Heart left ventricle (tissue), 16 donors: ENCODE measurements at regions not wholly inside any gene's neighbourhood (a gene's known extent, or its start where the extent isn't known, plus 50 kb on each side); places are given as distances from the start of the nearest gene placed in this dataset.

Experiments
- ATAC-seq, 4 donors: fragments of 200-7000 bp; cut with Tn5 transposase; one replicate each; pipeline ENCODE4 v1.9.1; 2020 to 2022; ENCODE audit warnings: moderate library complexity in 4 of 4, mild to moderate bottlenecking in 3 of 4, moderate number of reproducible peaks in 1 of 4
- DNase-seq, 5 donors: peaks; one replicate each; pipeline ENCODE4 v3.0.0-alpha.2; 2020
- H3K27ac ChIP-seq, 12 donors: fragments of 200-600 bp; sonication (generic) in 4 of 12; one replicate each; pipeline versions ENCODE4 v1.5.0 to v1.8.0; 2016 to 2022; ENCODE audit warnings: mild to moderate bottlenecking in 2 of 12
- H3K27me3 ChIP-seq, 9 donors: fragments of 200-600 bp; sonication (generic) in 2 of 9; one replicate each; pipeline versions ENCODE4 v1.5.1 to v1.8.0; 2016 to 2022; ENCODE audit warnings: mild to moderate bottlenecking in 3 of 9
- H3K36me3 ChIP-seq, 9 donors: fragments of 200-600 bp; sonication (generic) in 2 of 9; one replicate each; pipeline versions ENCODE4 v1.5.0 to v1.8.0; 2018 to 2022; ENCODE audit warnings: mild to moderate bottlenecking in 2 of 9
- H3K4me1 ChIP-seq, 12 donors: fragments of 200-600 bp; sonication (generic) in 4 of 12; one replicate each; pipeline versions ENCODE4 v1.5.0 to v1.8.0; 2016 to 2022; ENCODE audit warnings: mild to moderate bottlenecking in 3 of 12
- H3K4me3 ChIP-seq, 12 donors: fragments of 200-600 bp; sonication (generic) in 4 of 12; one replicate each; pipeline versions ENCODE4 v1.5.0 to v1.8.0; 2017 to 2022; ENCODE audit warnings: mild to moderate bottlenecking in 9 of 12, moderate library complexity in 4 of 12
- H3K9me3 ChIP-seq, 12 donors: fragments of 200-600 bp; sonication (generic) in 4 of 12; one replicate each; pipeline versions ENCODE4 v1.5.0 to v1.8.0; 2016 to 2022; ENCODE audit warnings: mild to moderate bottlenecking in 1 of 12
- POLR2A ChIP-seq, 2 donors: fragments of 450-650 bp; IDR thresholded peaks; one replicate each; pipeline ENCODE4 v1.6.1; 2017; ENCODE audit warnings: antibody characterized with exemption in 2 of 2, mild to moderate bottlenecking in 2 of 2, moderate library complexity in 2 of 2
- WGBS, 4 donors: extraction: QIAGEN DNeasy Blood & Tissue Kit in 2 of 4; methylation state at CpG; one replicate each; pipeline versions ENCODE4 v1.1.5 to v1.1.7; 2013 to 2018; 5-methylcytosine and 5-hydroxymethylcytosine counted together
- intact Hi-C, 10 donors: fragments of 100-400 bp; cut with DNase I; formaldehyde crosslinking; loops; one replicate each; pipeline versions ENCODE4 v1.11.1 to v1.14.2; 2022
- TF ChIP-seq, protein P1 (sequence below), 12 donors: fragments of 200-600 bp; sonication (generic) in 4 of 12; IDR thresholded peaks; one replicate each; pipeline versions ENCODE4 v1.5.0 to v1.8.0; 2018 to 2022; ENCODE audit warnings: antibody characterized with exemption in 12 of 12, mild to moderate bottlenecking in 5 of 12
- donor health status: ischemic (EF 13 %, LVEDD 7.1; RV severe dilation, severe dysfunction).
- donor health status: healthy with polysubstance abuse.
- donor health status: DM: no; HTN: yes; CAD: no.
- donor health status: DM: no; HTN: no; CAD: no.
- donor health status: ischemic (EF 25% LVEDD 6.9; RV normal size, moderate dysfunction).
- donor health status: ischemic (EF 25% LVEDD 5.7; RV mildly dilated, moderate dysfunction).
- donor health status: healthy.
- donor health status: DM: yes; HTN: yes; CAD: no.
- donor health status: ischemic (EF 35%, LVEDD 5.7; RV mildly dilated, moderate dysfunction).
- donor health status: nonischemic (EF 11% LVEDD 7.7; RV severe dilation, severe dysfunction).
- donor health status: DM: yes; HTN: yes; CAD: no.
- donor health status: PGD.
- donor health status: ischemic (EF 29% LVEDD 5.4; RV normal size, mild dysfunction).
- donor health status: nonischemic (EF 23%, LVEDD 6.1; RV moderate dilation, normal function).

DNA sequence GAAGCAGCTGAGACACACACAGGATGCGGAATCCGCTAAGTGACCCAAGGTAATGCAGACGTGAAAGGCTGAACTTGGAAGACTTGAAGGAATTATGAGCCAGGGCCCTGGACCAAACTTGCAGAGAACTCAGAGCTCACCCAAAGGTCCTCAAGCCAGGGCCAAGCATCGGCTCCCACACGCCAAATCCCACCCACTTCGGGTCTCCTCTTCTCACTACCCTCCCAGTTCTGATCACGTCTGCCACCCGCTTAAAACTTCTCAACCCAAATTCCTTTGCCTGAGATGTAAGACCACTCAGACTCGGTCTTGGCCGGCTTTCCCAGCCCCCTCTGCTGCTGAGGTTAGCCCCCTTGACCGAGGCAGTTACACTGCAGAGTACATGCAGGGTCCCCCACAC is 130.1 kb downstream of the PSMG1 start:
- H3K27ac ChIP-seq: no peak overlapping the region
- TF ChIP-seq, protein P1, sequence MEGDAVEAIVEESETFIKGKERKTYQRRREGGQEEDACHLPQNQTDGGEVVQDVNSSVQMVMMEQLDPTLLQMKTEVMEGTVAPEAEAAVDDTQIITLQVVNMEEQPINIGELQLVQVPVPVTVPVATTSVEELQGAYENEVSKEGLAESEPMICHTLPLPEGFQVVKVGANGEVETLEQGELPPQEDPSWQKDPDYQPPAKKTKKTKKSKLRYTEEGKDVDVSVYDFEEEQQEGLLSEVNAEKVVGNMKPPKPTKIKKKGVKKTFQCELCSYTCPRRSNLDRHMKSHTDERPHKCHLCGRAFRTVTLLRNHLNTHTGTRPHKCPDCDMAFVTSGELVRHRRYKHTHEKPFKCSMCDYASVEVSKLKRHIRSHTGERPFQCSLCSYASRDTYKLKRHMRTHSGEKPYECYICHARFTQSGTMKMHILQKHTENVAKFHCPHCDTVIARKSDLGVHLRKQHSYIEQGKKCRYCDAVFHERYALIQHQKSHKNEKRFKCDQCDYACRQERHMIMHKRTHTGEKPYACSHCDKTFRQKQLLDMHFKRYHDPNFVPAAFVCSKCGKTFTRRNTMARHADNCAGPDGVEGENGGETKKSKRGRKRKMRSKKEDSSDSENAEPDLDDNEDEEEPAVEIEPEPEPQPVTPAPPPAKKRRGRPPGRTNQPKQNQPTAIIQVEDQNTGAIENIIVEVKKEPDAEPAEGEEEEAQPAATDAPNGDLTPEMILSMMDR (IDR thresholded peaks at IDR 0.05): no peak
- TF ChIP-seq POLR2A (IDR thresholded peaks at IDR 0.05): no peak
- intact Hi-C loops: no loop called here

DNA sequence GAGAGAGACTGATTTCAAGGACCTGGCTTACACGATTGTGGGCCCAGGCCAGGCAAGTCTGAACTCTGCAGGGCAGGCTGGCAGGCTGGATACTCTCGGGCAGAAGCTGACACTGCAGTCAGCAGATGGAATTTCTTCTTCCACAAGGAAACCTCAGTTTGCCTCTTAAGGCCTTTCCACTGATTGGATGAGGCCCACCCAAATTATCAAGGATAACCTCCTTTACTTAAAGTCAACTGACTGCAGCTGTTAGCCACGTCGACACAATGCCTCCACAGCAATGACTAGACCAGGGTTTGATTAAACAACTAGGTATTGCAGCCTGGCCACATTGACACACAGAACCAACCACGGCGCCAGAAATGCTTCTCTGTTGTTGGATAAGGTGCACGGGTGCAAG is 130.5 kb downstream of the PSMG1 start:
- WGBS, 4 donors: 83 to 94% (median 88%) methylated on average over 7 of the region's 7 CpGs
- ATAC-seq (no peak), DNase-seq (no peak)
- TF ChIP-seq POLR2A (IDR thresholded peaks at IDR 0.05): no peak
- TF ChIP-seq, protein P1 (IDR thresholded peaks at IDR 0.05): no peak
- intact Hi-C loops: no loop called here
- Histone ChIP-seq H3K36me3 (no peaks in the 10 kb centered on the region), H3K27ac (no peak overlapping the region), H3K4me3 (no peak overlapping the region), H3K4me1 (peaks cover 0 to 42% (median 19%) of the 10 kb centered on the region in 12 donors), H3K9me3 (no peaks in the 10 kb centered on the region), H3K27me3 (no peaks in the 10 kb centered on the region)

More for the DNA sequence above, 130.1 kb downstream of the PSMG1 start:
- H3K9me3 ChIP-seq: no peaks in the 10 kb centered on the region
- WGBS, 4 donors: 86 to 97% (median 94%) methylated on average over 11 of the region's 11 CpGs
- H3K36me3 ChIP-seq: no peaks in the 10 kb centered on the region
- H3K4me1 ChIP-seq: peaks cover 0 to 37% (median 16%) of the 10 kb centered on the region in 12 donors
- no peak overlapping the region for H3K4me3 ChIP-seq
- DNase-seq: no peak
- no peaks in the 10 kb centered on the region for H3K27me3 ChIP-seq
- no peak for ATAC-seq

- ATAC-seq: no peak
- no peak for TF ChIP-seq POLR2A (IDR thresholded peaks at IDR 0.05)
- TF ChIP-seq, protein P1 (IDR thresholded peaks at IDR 0.05): no peak
- Histone ChIP-seq H3K4me3 (no peak overlapping the region), H3K9me3 (no peaks in the 10 kb centered on the region), H3K27ac (peak overlapping the region in 1 of 12 donors; percentile 51), H3K36me3 (no peaks in the 10 kb centered on the region), H3K4me1 (peaks cover 0 to 42% (median 19%) of the 10 kb centered on the region in 12 donors), H3K27me3 (no peaks in the 10 kb centered on the region)
- no peak for DNase-seq
- WGBS, 4 donors: 77 to 84% (median 81%) methylated on average over 3 of the region's 3 CpGs
- intact Hi-C loops: no loop called here
Observed at GRCh38 chr21:39051588-39051949, 131.7 kb downstream of the PSMG1 start.

GRCh38 chr21:39050841-39051587 is 132.2 kb downstream of the PSMG1 start:
- Histone ChIP-seq H3K36me3 (no peaks in the 10 kb centered on the region), H3K4me1 (peaks cover 0 to 37% (median 18%) of the 10 kb centered on the region in 12 donors), H3K27ac (peak overlapping the region in 5 of 12 donors; percentile 2 to 53 (median 41)), H3K9me3 (no peaks in the 10 kb centered on the region), H3K27me3 (no peaks in the 10 kb centered on the region), H3K4me3 (no peak overlapping the region)
- DNase-seq: no peak
- WGBS, 4 donors: 44 to 69% (median 53%) methylated on average over 4 of the region's 4 CpGs
- peak in 1 of 4 donors; percentile 38 for ATAC-seq
- TF ChIP-seq, protein P1 (IDR thresholded peaks at IDR 0.05): no peak
- TF ChIP-seq POLR2A (IDR thresholded peaks at IDR 0.05): no peak
- intact Hi-C loops: no loop called here
